Stimulated activated CD8-positive, alpha-beta memory T cell treated with anti-CD3 and anti-CD28 coated beads, Interleukin-2, amount 100 ng/mL, for 48 hours (primary cell): ENCODE measurements at regions not wholly inside any gene's neighbourhood (a gene's known extent, or its start where the extent isn't known, plus 50 kb on each side); places are given as distances from the start of the nearest gene placed in this dataset.

Experiments
- DNase-seq, 2 donors: peaks; one replicate each; pipeline ENCODE4 v3.0.0-alpha.2; 2020; ENCODE audit warnings: low read depth in 2 of 2

DNA sequence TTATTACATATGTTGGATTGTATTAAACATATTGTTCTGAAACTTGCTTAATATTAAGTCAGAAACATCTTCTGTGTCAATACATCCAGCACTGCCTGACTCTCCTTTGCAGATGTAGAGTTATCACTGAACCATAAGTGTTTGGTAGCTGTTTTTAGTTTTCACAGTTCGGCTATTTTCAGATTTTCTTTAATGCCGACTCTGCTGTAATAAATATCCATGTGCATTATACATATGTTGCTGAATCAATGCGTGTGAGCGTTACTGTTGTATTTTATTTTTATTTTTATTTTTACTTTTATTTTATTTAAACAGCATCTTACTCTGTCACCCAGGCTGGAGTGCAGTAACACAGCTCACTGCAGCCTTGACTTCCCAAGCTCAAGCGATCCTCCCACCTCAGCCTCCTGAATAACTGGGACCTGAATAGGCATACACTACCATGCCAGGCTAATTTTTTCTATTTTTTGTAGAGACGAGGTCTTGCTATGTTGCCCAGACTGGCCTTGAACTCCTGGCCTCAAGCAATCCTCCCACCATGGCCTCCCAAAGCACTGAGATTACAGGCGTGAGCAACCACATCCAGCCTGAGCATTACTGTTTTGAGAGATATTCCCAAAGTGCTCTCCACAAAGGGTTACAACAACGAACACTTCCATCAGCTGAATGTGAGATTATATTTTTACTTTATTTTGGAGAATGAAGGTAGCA is 50.7 kb upstream of the NOCT start:
- DNase-seq, result no peak

DNA sequence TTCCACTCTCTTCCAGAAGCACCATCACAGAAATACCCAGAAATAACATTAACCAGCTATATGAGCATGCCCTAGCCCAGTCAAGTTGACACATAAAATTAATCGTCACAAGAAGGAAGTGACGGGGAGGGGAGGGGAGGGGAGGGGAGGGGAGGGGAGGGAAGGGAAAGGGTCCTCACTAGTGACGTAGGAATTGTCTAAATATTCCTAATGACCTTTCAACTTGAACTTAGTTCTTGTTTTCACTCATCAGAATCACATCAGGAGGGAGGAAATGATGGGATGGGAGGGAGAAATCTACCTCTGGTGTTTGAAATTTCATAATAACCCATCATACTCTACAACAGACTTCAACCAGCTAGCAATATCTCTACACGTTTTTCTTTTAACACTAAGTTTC is 52.2 kb upstream of the NOCT start:
- no peak for DNase-seq

DNA sequence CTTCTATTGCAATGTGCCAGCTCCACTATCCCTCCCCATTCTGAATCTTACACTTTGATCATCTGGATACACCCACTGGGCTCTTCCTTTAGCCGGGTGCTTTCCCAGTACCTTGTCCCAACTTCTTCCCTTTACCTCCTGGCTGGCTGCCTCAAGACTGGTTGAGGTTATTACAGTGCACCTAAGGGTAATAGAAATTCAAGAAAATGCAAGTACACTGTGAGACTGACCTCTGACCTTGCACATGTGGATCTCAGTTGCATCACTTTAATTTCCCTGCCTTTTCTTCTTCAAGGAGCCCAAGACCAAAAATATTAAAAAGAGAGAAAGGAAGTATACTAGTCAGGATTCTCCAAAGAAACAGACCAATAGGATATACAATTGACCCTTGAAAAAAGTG is 53.9 kb upstream of the NOCT start:
- DNase-seq, result no peak

- DNase-seq, result no peak
Measured at GRCh38 chr4:138961129-138961528, 54.5 kb upstream of the NOCT start.

DNA sequence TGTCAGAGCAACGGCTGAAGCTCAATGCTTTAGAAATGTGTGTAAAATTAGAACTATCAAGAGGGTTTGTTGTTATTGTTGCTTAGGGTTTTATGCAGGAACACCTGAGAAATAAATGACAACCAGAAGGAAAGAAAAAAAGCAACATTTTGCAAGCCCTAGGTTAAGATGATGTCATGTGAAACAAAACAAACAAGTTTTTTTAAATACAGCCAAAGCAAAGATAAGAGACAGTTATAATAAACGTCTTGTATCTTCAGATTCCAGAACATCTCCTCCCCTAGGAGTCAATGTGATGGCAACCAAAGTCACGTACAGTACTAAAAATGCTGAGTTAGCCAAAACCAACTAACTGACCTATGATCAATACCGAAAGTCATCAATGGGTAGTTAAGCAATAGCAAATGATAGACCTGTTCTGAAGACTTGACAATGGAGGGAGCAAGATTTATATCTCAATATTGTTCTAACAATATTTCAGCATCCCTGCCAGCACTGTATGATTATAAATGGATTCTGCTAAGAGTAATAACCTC is 55.3 kb upstream of the NOCT start:
- no peak for DNase-seq

DNA sequence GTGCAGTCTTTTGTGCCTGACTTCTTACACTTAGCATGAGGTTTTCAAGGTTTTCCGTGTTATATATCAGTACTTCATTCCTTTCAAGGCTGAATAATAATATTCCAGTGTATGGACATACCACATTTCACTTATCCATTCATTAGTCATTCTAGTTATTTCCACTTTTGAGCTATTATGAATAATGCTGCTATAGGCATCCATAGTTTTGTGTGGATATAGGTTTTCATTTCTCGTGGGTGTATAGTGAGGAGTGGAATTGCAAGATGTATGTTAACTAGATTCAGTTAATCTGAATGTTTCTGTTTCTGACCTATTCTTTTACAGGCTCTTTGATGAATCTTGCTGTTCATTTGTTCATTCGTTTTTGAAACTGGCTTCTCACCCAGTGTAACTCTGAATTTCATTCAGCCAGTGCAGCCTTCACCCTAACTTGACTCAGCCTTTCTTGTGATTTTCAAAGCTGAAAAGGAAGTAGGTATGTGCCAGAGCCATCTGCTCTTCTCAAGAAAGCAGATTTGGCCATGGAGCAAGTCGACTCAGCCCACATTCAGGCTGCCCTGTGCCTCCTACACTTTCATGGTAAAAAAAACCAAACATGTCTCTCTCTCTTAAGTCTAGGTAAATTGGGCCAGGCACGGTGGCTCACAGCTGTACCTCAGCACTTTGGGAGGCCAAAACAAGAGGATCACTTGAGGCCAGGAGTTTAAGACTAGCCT is 56.3 kb upstream of the NOCT start:
- DNase-seq, result no peak

DNA sequence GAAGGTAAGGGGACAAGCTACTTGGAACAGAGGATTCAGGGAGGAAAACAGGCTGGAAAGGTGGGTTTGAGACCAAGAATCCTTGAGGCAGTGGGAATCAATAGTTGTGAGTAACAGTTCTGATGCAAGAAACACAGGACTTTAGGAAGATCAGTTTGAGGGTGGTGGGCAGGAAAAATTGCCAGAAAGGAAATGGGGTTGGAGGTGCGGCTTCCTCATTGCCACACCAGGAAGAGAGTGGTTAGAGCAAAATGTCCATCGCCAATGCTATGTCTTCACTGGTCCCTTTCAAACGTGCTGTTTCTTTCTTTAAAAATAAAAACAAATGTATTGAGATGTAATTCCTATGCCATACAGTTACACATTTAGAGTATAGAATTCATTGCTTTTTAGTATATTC is 57.1 kb upstream of the NOCT start:
- DNase-seq, result no peak

GRCh38 chr4:138957302-138957701 is 58.3 kb upstream of the NOCT start:
- DNase-seq, result no peak

- no peak for DNase-seq
Measured at GRCh38 chr4:138954428-138954827, 61.2 kb upstream of the NOCT start.

DNA sequence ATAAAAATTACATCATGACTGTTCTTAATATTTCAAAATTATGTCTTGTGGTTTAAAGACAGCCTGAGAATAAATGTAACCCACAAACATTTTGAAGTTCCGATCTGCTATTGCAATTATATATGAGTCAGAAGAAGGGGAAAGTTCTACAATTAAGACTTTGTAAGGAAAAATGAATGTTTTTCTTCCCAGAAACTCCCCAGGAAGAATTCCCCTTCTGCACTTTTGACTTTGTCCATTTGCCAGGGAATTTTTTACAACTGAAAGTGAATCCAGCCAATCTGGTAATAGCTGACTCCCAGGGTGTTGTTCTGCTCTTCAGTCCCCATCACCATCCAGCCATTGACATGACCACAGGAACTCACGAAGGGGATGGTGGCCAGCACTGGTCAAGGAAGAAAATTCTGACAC is 61.6 kb upstream of the NOCT start:
- no peak for DNase-seq

DNA sequence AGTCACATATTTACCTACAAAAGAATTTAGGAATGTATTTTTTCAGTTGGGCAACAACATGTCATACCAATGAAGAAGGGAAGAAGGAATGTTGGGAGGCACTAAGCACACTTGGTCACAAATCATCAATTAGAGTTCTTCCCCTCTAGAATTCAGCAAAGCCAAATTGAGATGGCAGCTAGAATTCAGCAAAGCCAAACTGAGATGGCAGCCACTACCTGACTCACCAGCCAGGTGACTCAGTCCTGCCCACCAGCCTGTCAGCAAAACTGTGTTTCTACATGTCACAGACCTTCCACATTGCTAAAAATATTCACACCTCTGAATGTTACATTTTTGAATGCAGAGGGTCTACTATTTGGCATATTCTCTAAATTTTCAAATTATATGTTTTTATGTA is 63.2 kb upstream of the NOCT start:
- peak; percentile 5 to 7 for DNase-seq

DNA sequence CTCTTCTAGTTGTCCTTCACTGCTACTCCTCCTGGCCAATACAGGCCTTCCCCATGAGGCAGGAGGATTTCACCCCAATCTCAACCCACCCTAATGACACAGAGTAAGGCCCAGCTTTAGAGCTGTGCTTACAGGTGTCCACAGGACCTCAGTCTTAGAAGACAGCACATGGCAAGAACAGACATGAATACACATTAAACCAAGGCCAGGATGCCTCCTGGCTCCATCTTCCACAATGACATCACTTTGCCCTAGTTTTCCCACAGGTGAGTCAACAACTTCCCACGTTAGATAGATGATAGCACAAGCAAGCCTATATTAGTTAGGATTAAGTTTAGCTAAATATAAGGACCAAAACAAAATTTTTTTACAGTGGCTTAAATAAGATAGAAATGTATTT is 63.8 kb upstream of the NOCT start:
- no peak for DNase-seq

GRCh38 chr4:138949866-138950265 is 65.7 kb upstream of the NOCT start:
- DNase-seq, result no peak

DNA sequence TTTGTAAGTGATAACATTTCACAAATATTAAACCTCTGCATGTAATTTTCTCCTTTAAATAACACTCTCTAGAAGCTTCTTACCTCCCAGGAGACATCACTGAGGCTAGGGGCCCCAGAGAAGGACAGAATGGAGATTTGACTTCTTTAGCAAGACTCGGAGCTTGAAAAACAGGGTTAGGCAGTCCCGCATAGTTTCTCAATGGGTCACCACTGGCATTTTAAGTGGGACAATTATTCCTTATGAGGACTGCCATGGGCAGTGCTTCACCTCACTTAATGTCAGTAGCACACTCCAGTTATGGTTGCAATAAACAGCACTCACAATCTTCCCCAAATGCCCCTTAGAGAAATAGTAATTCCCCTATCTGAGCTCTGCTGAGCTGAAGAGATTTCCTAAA is 66.7 kb upstream of the NOCT start:
- DNase-seq, result no peak

- DNase-seq, result no peak
Measured at GRCh38 chr4:138946306-138946705, 69.3 kb upstream of the NOCT start.

GRCh38 chr4:138945840-138946239 is 69.7 kb upstream of the NOCT start:
- no peak for DNase-seq

GRCh38 chr4:138945401-138945800 is 70.2 kb upstream of the NOCT start:
- no peak for DNase-seq

DNA sequence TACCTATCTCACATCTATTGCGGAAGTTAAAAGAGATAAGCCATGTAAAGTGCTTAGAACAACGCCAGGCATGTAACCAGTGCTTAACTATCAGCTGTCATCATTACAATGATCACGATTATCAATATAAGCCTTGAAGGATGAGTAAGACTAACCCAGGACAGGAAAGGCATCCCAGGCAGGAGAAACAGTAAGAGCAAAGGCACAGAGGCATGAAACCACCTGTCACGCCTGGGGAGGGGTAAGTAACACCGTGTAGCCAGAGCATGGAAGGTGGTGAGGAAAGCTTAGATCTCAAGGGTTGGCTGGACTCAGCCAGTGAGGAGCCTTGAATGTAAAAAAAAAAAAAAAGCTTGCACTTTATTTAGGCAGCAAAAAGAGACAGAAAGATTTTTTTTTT is 71.7 kb upstream of the NOCT start:
- DNase-seq, result no peak

DNA sequence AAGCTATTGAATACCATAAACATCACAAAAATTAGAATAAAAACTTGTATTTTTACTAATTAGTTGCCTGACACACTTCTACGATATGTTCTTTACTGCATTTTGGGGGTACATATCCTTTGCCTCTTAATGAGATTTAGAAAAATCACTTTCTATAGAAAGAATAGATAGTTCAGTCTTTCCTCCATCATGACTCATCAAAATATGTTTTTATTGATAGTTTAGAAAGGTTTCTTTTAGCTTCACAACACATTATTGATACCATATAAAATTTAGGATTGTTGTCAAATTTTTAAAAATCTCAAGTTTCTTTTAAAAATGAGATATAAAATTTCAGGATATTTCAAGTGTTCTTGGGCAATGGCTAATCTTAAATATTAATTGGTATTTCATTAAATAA is 74.5 kb upstream of the NOCT start:
- DNase-seq, result no peak

DNA sequence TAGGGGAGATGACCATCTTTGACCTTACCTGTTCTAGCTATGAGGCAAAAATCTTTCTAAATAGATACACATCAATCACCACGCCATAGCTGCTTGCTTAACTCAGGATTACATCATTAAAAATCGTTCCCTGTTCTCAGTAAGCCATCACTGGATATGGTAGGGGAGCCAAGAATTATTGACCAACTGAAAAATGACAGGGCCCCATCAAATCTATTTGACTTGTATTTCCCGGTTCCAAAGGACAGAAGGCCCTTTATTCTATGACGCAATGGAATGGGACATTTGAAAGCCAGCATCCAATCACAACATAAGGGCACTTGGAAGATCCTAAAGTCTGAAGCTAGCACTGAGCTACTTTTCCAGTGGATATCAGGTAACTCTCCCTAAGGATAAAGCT is 75.6 kb upstream of the NOCT start:
- no peak for DNase-seq

- DNase-seq, result no peak
Measured at GRCh38 chr4:138938366-138938690, 77.3 kb upstream of the NOCT start.

DNA sequence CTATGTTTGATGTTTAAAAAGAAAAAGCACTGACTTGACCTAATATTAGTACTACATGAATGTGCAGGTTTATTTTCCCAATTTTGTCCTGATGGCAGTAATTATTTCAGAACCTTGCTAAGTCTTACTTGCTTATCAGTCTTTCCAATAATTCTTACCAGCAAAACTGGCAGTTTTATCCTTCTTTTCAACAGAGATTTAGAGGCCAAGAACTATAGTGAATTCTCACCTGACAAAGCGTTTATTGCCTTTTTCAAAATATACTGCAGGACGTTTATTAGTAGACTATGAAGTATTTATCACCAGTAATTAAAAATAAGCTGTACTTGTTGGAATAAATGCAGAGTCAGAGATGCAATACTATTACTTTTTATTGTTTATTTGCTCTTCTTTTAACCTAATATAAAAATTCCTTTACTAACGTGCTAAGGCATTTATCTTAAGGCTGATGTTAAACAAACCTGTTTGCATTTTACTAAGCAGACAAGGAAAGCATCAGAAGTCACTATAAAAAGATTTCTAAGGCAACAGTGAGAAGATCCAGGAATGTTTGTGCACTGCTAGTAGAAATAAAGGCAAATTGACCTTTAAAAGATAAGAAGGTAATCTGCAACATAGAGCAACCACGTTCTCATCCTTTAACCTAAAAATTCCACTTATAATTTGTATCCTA is 80.3 kb upstream of the NOCT start:
- no peak for DNase-seq

DNA sequence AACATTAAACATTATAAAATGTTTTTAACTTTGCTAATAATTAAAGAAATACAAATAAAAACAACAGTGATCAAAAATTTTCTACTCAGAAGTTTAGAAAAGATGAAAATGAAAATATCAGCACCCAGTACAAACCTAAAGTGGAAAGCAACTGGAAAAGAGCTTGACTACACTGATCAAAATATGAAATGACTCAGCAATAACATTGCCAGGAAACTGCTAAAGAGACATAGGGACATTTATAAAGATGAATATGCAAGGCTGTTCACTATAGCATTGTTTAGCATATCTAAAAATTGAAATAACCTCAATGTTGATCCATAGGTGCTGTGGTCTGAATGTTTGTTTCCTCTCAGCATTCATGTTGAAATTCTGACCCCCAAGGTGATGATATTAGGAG is 88.5 kb upstream of the NOCT start:
- no peak for DNase-seq
